ENCODE measurements at regions not wholly inside any gene's neighbourhood (a gene's known extent, or its start where the extent isn't known, plus 50 kb on each side); places are given as distances from the start of the nearest gene placed in this dataset.

- H3K4me1 ChIP-seq (ENCODE audit: low read length): no peaks in the 10 kb centered on the region
- H3K27ac ChIP-seq (ENCODE audit: low read length): no peak overlapping the region
- no peak overlapping the region for H3K4me3 ChIP-seq (ENCODE audit: low read length)
- H3K79me2 ChIP-seq (ENCODE audit: low read length): no peaks in the 10 kb centered on the region
- no peak overlapping the region for H3K4me2 ChIP-seq (ENCODE audit: low read length)
- no peak overlapping the region for H2AFZ ChIP-seq (ENCODE audit: low read depth, low read length)
- no peaks in the 10 kb centered on the region for H3K9me3 ChIP-seq (ENCODE audit: insufficient read depth, low read length)
- TF ChIP-seq EZH2phosphoT487 (IDR thresholded peaks at IDR 0.05; ENCODE audit: low read depth) (no peak), CTCF (IDR thresholded peaks at IDR 0.05; ENCODE audit: low read depth, low read length) (no peak)
- no peaks in the 10 kb centered on the region for H4K20me1 ChIP-seq (ENCODE audit: insufficient read depth, low read length)
- H3K9ac ChIP-seq (ENCODE audit: low read length): no peak overlapping the region
- H3K36me3 ChIP-seq (replicated peaks; ENCODE audit: low read depth, low read length): no peaks in the 10 kb centered on the region
- H3K27me3 ChIP-seq (ENCODE audit: low read depth, low read length): no peaks in the 10 kb centered on the region
These were observed 870.2 kb downstream of the TYW1 start for GRCh38 chr7:67866812-67867211.

GRCh38 chr7:67870396-67870795 is 873.8 kb downstream of the TYW1 start:
- Histone ChIP-seq H4K20me1 (ENCODE audit: insufficient read depth, low read length) (no peaks in the 10 kb centered on the region), H3K4me1 (ENCODE audit: low read length) (no peaks in the 10 kb centered on the region), H3K79me2 (ENCODE audit: low read length) (no peaks in the 10 kb centered on the region), H3K27ac (ENCODE audit: low read length) (no peak overlapping the region), H3K27me3 (ENCODE audit: low read depth, low read length) (no peaks in the 10 kb centered on the region), H3K4me2 (ENCODE audit: low read length) (no peak overlapping the region), H3K9me3 (ENCODE audit: insufficient read depth, low read length) (no peaks in the 10 kb centered on the region), H3K9ac (ENCODE audit: low read length) (no peak overlapping the region), H2AFZ (ENCODE audit: low read depth, low read length) (no peak overlapping the region), H3K4me3 (ENCODE audit: low read length) (no peak overlapping the region), H3K36me3 (replicated peaks; ENCODE audit: low read depth, low read length) (no peaks in the 10 kb centered on the region)
- no peak for TF ChIP-seq EZH2phosphoT487 (IDR thresholded peaks at IDR 0.05; ENCODE audit: low read depth)
- TF ChIP-seq CTCF (IDR thresholded peaks at IDR 0.05; ENCODE audit: low read depth, low read length): no peak

- Histone ChIP-seq H3K27me3 (ENCODE audit: low read depth, low read length) (no peaks in the 10 kb centered on the region), H3K27ac (ENCODE audit: low read length) (no peak overlapping the region), H3K4me2 (ENCODE audit: low read length) (no peak overlapping the region), H3K9ac (ENCODE audit: low read length) (no peak overlapping the region), H3K36me3 (replicated peaks; ENCODE audit: low read depth, low read length) (no peaks in the 10 kb centered on the region), H3K4me3 (ENCODE audit: low read length) (no peak overlapping the region), H3K4me1 (ENCODE audit: low read length) (no peaks in the 10 kb centered on the region), H4K20me1 (ENCODE audit: insufficient read depth, low read length) (no peaks in the 10 kb centered on the region), H3K9me3 (ENCODE audit: insufficient read depth, low read length) (no peaks in the 10 kb centered on the region), H3K79me2 (ENCODE audit: low read length) (no peaks in the 10 kb centered on the region), H2AFZ (ENCODE audit: low read depth, low read length) (no peak overlapping the region)
- TF ChIP-seq EZH2phosphoT487 (IDR thresholded peaks at IDR 0.05; ENCODE audit: low read depth): no peak
- TF ChIP-seq CTCF (IDR thresholded peaks at IDR 0.05; ENCODE audit: low read depth, low read length): no peak
These were observed 878.9 kb downstream of the TYW1 start for GRCh38 chr7:67875558-67875957.

- H3K27me3 ChIP-seq (ENCODE audit: low read depth, low read length): no peaks in the 10 kb centered on the region
- no peak overlapping the region for H3K4me3 ChIP-seq (ENCODE audit: low read length)
- no peaks in the 10 kb centered on the region for H3K36me3 ChIP-seq (replicated peaks; ENCODE audit: low read depth, low read length)
- H3K4me2 ChIP-seq (ENCODE audit: low read length): no peak overlapping the region
- TF ChIP-seq CTCF (IDR thresholded peaks at IDR 0.05; ENCODE audit: low read depth, low read length) (no peak), EZH2phosphoT487 (IDR thresholded peaks at IDR 0.05; ENCODE audit: low read depth) (no peak)
- H2AFZ ChIP-seq (ENCODE audit: low read depth, low read length): no peak overlapping the region
- H3K9ac ChIP-seq (ENCODE audit: low read length): no peak overlapping the region
- no peaks in the 10 kb centered on the region for H3K79me2 ChIP-seq (ENCODE audit: low read length)
- H3K4me1 ChIP-seq (ENCODE audit: low read length): no peaks in the 10 kb centered on the region
- H4K20me1 ChIP-seq (ENCODE audit: insufficient read depth, low read length): no peaks in the 10 kb centered on the region
- H3K27ac ChIP-seq (ENCODE audit: low read length): no peak overlapping the region
- no peaks in the 10 kb centered on the region for H3K9me3 ChIP-seq (ENCODE audit: insufficient read depth, low read length)
These were observed 882.2 kb downstream of the TYW1 start for GRCh38 chr7:67878808-67879207.

Measured in OCI-LY3 (cell line).